Neural cell (in vitro differentiated cells): ENCODE measurements at regions not wholly inside any gene's neighbourhood (a gene's known extent, or its start where the extent isn't known, plus 50 kb on each side); places are given as distances from the start of the nearest gene placed in this dataset.

Experiments used
- H2AFZ ChIP-seq: fragments of 200-600, 300-800 bp; sonication (generic), shearing (Covaris generic); 2 replicates; pipeline ENCODE4 v1.6.0; 2014; ENCODE audit warnings: low read depth, mild to moderate bottlenecking, antibody characterized with exemption, low read length, moderate library complexity
- H3F3A ChIP-seq: fragments of 200-600 bp; shearing (Covaris generic); 2 replicates; pipeline ENCODE4 v1.6.1; 2016; ENCODE audit warnings: mild to moderate bottlenecking, moderate library complexity, mixed read lengths, antibody characterized with exemption, low read length; ENCODE audit not compliant: insufficient read depth, poor library complexity, severe bottlenecking
- H3K27ac ChIP-seq: fragments of 200-600, 300-800 bp; sonication (generic), shearing (Covaris generic); 2 replicates; pipeline ENCODE4 v1.5.1; 2014; ENCODE audit warnings: mild to moderate bottlenecking, low read length, moderate library complexity
- H3K27me3 ChIP-seq: fragments of 300-800, 200-600 bp; sonication (generic), shearing (Covaris generic); 2 replicates; pipeline ENCODE4 v1.6.0; 2014; ENCODE audit warnings: mild to moderate bottlenecking, low read depth, low read length, moderate library complexity; ENCODE audit not compliant: insufficient read depth
- H3K36me3 ChIP-seq: fragments of 300-800, 200-600 bp; sonication (generic), shearing (Covaris generic); 2 replicates; pipeline ENCODE4 v1.5.1; 2014; ENCODE audit warnings: mild to moderate bottlenecking, antibody characterized with exemption, low read length, moderate library complexity; ENCODE audit not compliant: insufficient read depth
- H3K4me2 ChIP-seq: fragments of 300-800, 200-600 bp; sonication (generic), shearing (Covaris generic); 2 replicates; pipeline ENCODE4 v1.6.0; 2014; ENCODE audit warnings: mild to moderate bottlenecking, low read length
- H3K4me3 ChIP-seq: fragments of 300-800, 200-600 bp; sonication (generic), shearing (Covaris generic); 2 replicates; pipeline ENCODE4 v1.5.1; 2014; ENCODE audit warnings: mild to moderate bottlenecking, low read length, moderate library complexity
- H3K79me2 ChIP-seq: fragments of 200-600 bp; shearing (Covaris generic); replicated peaks from 2 replicates; pipeline ENCODE4 v1.6.0; 2014; ENCODE audit warnings: mild to moderate bottlenecking, low read length, moderate library complexity; ENCODE audit not compliant: insufficient read depth
- H3K9ac ChIP-seq: fragments of 300-800, 200-600 bp; sonication (generic), shearing (Covaris generic); 2 replicates; pipeline ENCODE4 v1.6.1; 2016; ENCODE audit warnings: mild to moderate bottlenecking, low read length, mixed read lengths
- H3K9me2 ChIP-seq: fragments of 200-600 bp; shearing (Covaris generic); 2 replicates; pipeline ENCODE4 v1.6.1; 2016; ENCODE audit warnings: mild to moderate bottlenecking, low read length, mixed read lengths; ENCODE audit not compliant: insufficient read depth
- H3K9me3 ChIP-seq: fragments of 200-600, 300-800 bp; sonication (generic), shearing (Covaris generic); 2 replicates; pipeline ENCODE4 v1.6.1; 2016; ENCODE audit warnings: mild to moderate bottlenecking, mixed run types, low read length, moderate library complexity, mixed read lengths
- H4K20me1 ChIP-seq: fragments of 200-600 bp; shearing (Covaris generic); 2 replicates; pipeline ENCODE4 v1.6.1; 2016; ENCODE audit warnings: mild to moderate bottlenecking, mixed run types; ENCODE audit not compliant: insufficient read depth
- EP300 ChIP-seq: fragments of 450-650 bp; conservative IDR thresholded peaks from 2 replicates; pipeline ENCODE4 v1.6.1; 2014; ENCODE audit warnings: antibody characterized with exemption, mild to moderate bottlenecking, moderate library complexity; ENCODE audit not compliant: poor library complexity, severe bottlenecking
- EZH2 ChIP-seq: fragments of 200-600, 300-800 bp; shearing (Covaris generic), sonication (generic); IDR thresholded peaks from 2 replicates; pipeline ENCODE4 v1.6.1; 2014; ENCODE audit warnings: antibody characterized with exemption, low read length, borderline replicate concordance, mild to moderate bottlenecking; ENCODE audit not compliant: insufficient read depth, poor library complexity, severe bottlenecking
- MXI1 ChIP-seq: fragments of 450-650 bp; conservative IDR thresholded peaks from 2 replicates; pipeline ENCODE4 v1.6.1; 2014; ENCODE audit warnings: antibody characterized with exemption, mild to moderate bottlenecking; ENCODE audit not compliant: poor library complexity, severe bottlenecking
- POLR2AphosphoS5 ChIP-seq: IDR thresholded peaks from 2 replicates; pipeline ENCODE4 v1.6.1; 2012
- RAD21 ChIP-seq: fragments of 450-650 bp; conservative IDR thresholded peaks from 2 replicates; pipeline ENCODE4 v1.6.1; 2014; ENCODE audit warnings: antibody characterized with exemption, mild to moderate bottlenecking, moderate library complexity
- SMC3 ChIP-seq: fragments of 450-650 bp; conservative IDR thresholded peaks from 2 replicates; pipeline ENCODE4 v1.6.1; 2014; ENCODE audit warnings: antibody characterized with exemption, mild to moderate bottlenecking, moderate library complexity; ENCODE audit not compliant: poor library complexity
- TAF1 ChIP-seq: IDR thresholded peaks from 2 replicates; pipeline ENCODE4 v1.6.1; 2012; ENCODE audit warnings: low read depth
- TF ChIP-seq, protein P1 (sequence below): IDR thresholded peaks from 2 replicates; pipeline ENCODE4 v1.6.1; 2012; ENCODE audit warnings: borderline replicate concordance
- TF ChIP-seq, protein P2 (sequence below): fragments of 450-650 bp; IDR thresholded peaks from 2 replicates; pipeline ENCODE4 v1.5.1; 2014; ENCODE audit warnings: antibody characterized with exemption, mild to moderate bottlenecking, moderate library complexity; ENCODE audit not compliant: poor library complexity, severe bottlenecking

DNA sequence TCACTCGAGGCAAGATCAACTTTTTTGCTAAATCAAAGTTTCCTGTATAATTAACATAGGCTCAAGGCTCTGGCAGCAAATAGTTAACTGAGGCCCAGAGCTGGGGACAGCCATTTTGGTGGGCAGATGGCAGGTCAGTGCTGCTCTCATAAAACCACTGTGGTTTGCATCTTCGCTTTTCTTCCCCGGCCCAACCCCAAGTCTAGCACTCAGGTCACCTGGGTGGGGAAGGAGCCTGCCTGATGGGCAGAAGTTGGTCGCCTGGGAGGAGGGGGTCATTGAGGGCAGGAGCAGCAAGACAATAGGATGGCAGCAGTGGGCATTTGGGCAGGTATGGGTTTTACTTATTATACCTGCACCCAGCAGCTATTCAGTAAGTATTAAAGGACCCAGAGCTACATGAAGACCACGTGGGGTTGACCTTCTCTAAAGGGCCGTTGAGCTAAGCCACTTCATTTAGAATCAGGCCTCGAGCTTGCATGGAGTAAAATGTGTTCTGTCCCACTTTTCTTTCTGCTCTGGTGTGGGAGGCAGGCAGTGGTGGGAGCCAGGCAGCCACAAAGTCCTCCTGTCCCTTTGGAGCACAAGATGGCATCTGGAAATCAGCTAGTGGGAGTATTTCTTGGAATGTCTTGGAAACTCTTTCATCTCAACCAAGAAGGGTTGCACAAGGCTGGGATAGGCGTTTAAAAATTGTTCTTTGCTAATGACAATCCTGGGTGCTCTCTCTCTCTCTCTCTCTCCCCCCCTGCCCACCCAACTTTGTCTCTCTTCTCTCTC, 133.4 kb downstream of the SPAG6 start:
- Histone ChIP-seq H3K79me2 (no peaks in the 10 kb centered on the region), H3F3A (no peaks in the 10 kb centered on the region), H3K27me3 (peaks cover 46% of the 10 kb centered on the region), H2AFZ (no peak overlapping the region), H3K4me2 (no peak overlapping the region), H3K9ac (no peak overlapping the region), H3K4me3 (no peak overlapping the region), H3K9me3 (no peaks in the 10 kb centered on the region), H4K20me1 (no peaks in the 10 kb centered on the region), H3K27ac (no peak overlapping the region), H3K9me2 (no peaks in the 10 kb centered on the region), H3K36me3 (no peaks in the 10 kb centered on the region)
- TF ChIP-seq EP300 (no peak), MXI1 (no peak), TAF1 (no peak), POLR2AphosphoS5 (no peak), RAD21 (no peak), SMC3 (no peak), EZH2 (no peak)
- TF ChIP-seq, protein P1, sequence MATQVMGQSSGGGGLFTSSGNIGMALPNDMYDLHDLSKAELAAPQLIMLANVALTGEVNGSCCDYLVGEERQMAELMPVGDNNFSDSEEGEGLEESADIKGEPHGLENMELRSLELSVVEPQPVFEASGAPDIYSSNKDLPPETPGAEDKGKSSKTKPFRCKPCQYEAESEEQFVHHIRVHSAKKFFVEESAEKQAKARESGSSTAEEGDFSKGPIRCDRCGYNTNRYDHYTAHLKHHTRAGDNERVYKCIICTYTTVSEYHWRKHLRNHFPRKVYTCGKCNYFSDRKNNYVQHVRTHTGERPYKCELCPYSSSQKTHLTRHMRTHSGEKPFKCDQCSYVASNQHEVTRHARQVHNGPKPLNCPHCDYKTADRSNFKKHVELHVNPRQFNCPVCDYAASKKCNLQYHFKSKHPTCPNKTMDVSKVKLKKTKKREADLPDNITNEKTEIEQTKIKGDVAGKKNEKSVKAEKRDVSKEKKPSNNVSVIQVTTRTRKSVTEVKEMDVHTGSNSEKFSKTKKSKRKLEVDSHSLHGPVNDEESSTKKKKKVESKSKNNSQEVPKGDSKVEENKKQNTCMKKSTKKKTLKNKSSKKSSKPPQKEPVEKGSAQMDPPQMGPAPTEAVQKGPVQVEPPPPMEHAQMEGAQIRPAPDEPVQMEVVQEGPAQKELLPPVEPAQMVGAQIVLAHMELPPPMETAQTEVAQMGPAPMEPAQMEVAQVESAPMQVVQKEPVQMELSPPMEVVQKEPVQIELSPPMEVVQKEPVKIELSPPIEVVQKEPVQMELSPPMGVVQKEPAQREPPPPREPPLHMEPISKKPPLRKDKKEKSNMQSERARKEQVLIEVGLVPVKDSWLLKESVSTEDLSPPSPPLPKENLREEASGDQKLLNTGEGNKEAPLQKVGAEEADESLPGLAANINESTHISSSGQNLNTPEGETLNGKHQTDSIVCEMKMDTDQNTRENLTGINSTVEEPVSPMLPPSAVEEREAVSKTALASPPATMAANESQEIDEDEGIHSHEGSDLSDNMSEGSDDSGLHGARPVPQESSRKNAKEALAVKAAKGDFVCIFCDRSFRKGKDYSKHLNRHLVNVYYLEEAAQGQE: no peak
- TF ChIP-seq, protein P2, sequence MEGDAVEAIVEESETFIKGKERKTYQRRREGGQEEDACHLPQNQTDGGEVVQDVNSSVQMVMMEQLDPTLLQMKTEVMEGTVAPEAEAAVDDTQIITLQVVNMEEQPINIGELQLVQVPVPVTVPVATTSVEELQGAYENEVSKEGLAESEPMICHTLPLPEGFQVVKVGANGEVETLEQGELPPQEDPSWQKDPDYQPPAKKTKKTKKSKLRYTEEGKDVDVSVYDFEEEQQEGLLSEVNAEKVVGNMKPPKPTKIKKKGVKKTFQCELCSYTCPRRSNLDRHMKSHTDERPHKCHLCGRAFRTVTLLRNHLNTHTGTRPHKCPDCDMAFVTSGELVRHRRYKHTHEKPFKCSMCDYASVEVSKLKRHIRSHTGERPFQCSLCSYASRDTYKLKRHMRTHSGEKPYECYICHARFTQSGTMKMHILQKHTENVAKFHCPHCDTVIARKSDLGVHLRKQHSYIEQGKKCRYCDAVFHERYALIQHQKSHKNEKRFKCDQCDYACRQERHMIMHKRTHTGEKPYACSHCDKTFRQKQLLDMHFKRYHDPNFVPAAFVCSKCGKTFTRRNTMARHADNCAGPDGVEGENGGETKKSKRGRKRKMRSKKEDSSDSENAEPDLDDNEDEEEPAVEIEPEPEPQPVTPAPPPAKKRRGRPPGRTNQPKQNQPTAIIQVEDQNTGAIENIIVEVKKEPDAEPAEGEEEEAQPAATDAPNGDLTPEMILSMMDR: no peak

DNA sequence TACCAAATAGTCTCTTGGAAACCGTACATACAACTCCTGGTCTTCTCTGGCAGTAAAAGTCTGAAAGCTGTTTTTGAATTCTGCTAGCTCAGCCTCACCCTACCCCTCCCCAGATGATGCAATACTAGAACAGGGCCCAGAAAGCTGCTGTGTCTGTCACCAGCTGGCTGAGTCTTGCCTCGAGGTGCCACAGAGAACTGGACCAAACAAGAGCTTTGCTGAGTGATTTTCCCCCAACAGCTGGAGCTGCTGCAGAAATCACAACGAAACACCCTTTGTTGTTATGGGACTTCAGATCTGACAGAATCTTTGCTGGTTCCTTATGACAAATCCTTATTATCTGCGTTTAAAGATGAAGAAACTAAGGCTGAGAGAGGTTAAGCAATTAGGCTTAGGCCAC, 134.1 kb downstream of the SPAG6 start:
- H3K27ac ChIP-seq: no peak overlapping the region
- H3K27me3 ChIP-seq: peaks cover 39% of the 10 kb centered on the region
- H3K4me3 ChIP-seq: no peak overlapping the region
- H3K4me2 ChIP-seq: no peak overlapping the region
- H3K36me3 ChIP-seq: no peaks in the 10 kb centered on the region
- no peaks in the 10 kb centered on the region for H3K9me3 ChIP-seq
- no peak overlapping the region for H2AFZ ChIP-seq
- H3K9ac ChIP-seq: no peak overlapping the region
- TF ChIP-seq RAD21 (no peak), EP300 (no peak), MXI1 (no peak), EZH2 (no peak), TAF1 (no peak), POLR2AphosphoS5 (no peak), SMC3 (no peak)
- TF ChIP-seq, protein P2: no peak
- TF ChIP-seq, protein P1: no peak
- H4K20me1 ChIP-seq: no peaks in the 10 kb centered on the region
- H3K9me2 ChIP-seq: no peaks in the 10 kb centered on the region
- H3K79me2 ChIP-seq: no peaks in the 10 kb centered on the region
- no peaks in the 10 kb centered on the region for H3F3A ChIP-seq
